Spleen (tissue), 11 donors: ENCODE measurements at regions not wholly inside any gene's neighbourhood (a gene's known extent, or its start where the extent isn't known, plus 50 kb on each side); places are given as distances from the start of the nearest gene placed in this dataset.

Source experiments
- DNase-seq: peaks from one replicate; pipeline ENCODE4 v3.0.0-alpha.2; 2020
- H3K27ac ChIP-seq, 8 donors: fragments of 200-600 bp; sonication (generic) in 7 of 8; 1 replicate in 4 of 8; 2 replicates in 4 of 8; pipeline versions ENCODE4 v1.5.0 to v1.8.0; 2016 to 2021; ENCODE audit warnings: inconsistent platforms in 4 of 8, mild to moderate bottlenecking in 4 of 8, moderate library complexity in 1 of 8
- H3K27me3 ChIP-seq, 7 donors: fragments of 200-600 bp; sonication (generic) in 6 of 7; replicated peaks in 1 of 7; 1 replicate in 4 of 7; 2 replicates in 3 of 7; pipeline versions ENCODE4 v1.5.0 to v1.8.0; 2016 to 2021; ENCODE audit warnings: inconsistent platforms in 3 of 7, mild to moderate bottlenecking in 1 of 7
- H3K36me3 ChIP-seq, 6 donors: fragments of 200-600 bp; sonication (generic) in 5 of 6; 1 replicate in 4 of 6; 2 replicates in 2 of 6; pipeline versions ENCODE4 v1.5.0 to v1.8.0; 2016 to 2021; ENCODE audit warnings: inconsistent platforms in 2 of 6
- H3K4me1 ChIP-seq, 6 donors: fragments of 200-600 bp; sonication (generic) in 5 of 6; 1 replicate in 3 of 6; 2 replicates in 3 of 6; pipeline versions ENCODE4 v1.5.0 to v1.8.0; 2016 to 2021; ENCODE audit warnings: inconsistent platforms in 3 of 6
- H3K4me3 ChIP-seq, 8 donors: fragments of 200-600 bp; sonication (generic) in 7 of 8; 1 replicate in 4 of 8; 2 replicates in 4 of 8; pipeline versions ENCODE4 v1.5.0 to v1.8.0; 2016 to 2021; ENCODE audit warnings: inconsistent platforms in 4 of 8, mild to moderate bottlenecking in 4 of 8, moderate library complexity in 2 of 8
- H3K9me3 ChIP-seq, 8 donors: fragments of 200-600 bp; sonication (generic) in 7 of 8; 1 replicate in 4 of 8; 2 replicates in 4 of 8; pipeline versions ENCODE4 v1.5.0 to v1.8.0; 2016 to 2021; ENCODE audit warnings: inconsistent platforms in 4 of 8
- CTCF ChIP-seq, 11 experiments: fragments of 200-600 bp in 7 of 11; fragments of 450-650 bp in 4 of 11; sonication (generic) in 4 of 11; IDR thresholded peaks in 8 of 11; conservative IDR thresholded peaks in 3 of 11; 1 replicate in 7 of 11; 2 replicates in 4 of 11; pipeline versions ENCODE4 v1.4.0 to v1.8.0; 2016 to 2021; ENCODE audit warnings: antibody characterized with exemption in 11 of 11, inconsistent platforms in 4 of 11, mild to moderate bottlenecking in 1 of 11
- POLR2A ChIP-seq, 3 donors: fragments of 450-650 bp; IDR thresholded peaks; one replicate each; pipeline ENCODE4 v1.5.1; 2017; ENCODE audit warnings: antibody characterized with exemption in 3 of 3, mild to moderate bottlenecking in 1 of 3
- POLR2AphosphoS5 ChIP-seq, 3 donors: sonication (generic); formaldehyde crosslinking; IDR thresholded peaks; one replicate each; pipeline ENCODE4 v1.5.1; 2017; ENCODE audit warnings: antibody characterized with exemption in 3 of 3
- WGBS, 5 donors: extraction: QIAGEN DNeasy Blood & Tissue Kit in 3 of 5; methylation state at CpG; one replicate each; pipeline versions ENCODE4 v1.1.5 to v1.1.7; 2013 to 2018; 5-methylcytosine and 5-hydroxymethylcytosine counted together
- intact Hi-C: fragments of 100-400 bp; cut with DNase I; formaldehyde crosslinking; loops from one replicate; pipeline ENCODE4 v1.15.0; 2023; ENCODE audit warnings: low total_unique reads
- donor health status: healthy with polysubstance abuse.
- donor health status: DM: no; HTN: no; CAD: no; lungs with moderate emphysema.
- donor health status: DM: no; HTN: no; CAD: no.
- donor health status: Bipolar disorder and iron deficiency.
- donor health status: healthy.
- donor health status: DM: no; HTN: no; CAD: no.
- donor health status: DM: yes; HTN: yes; CAD: no.

- intact Hi-C loops = no loop called here
- no peak for TF ChIP-seq POLR2AphosphoS5 (IDR thresholded peaks at IDR 0.05)
- no peak for TF ChIP-seq CTCF (IDR thresholded peaks at IDR 0.05 in 8 of 11, conservative IDR thresholded peaks at IDR 0.05 in 3 of 11)
- TF ChIP-seq POLR2A (IDR thresholded peaks at IDR 0.05) = no peak
- no peak for DNase-seq
- Histone ChIP-seq H3K27me3 (no peaks in the 10 kb centered on the region), H3K4me3 (no peak overlapping the region), H3K27ac (no peak overlapping the region), H3K36me3 (no peaks in the 10 kb centered on the region), H3K4me1 (no peaks in the 10 kb centered on the region), H3K9me3 (peaks cover 0 to 6% (median 0%) of the 10 kb centered on the region in 8 donors)
- 49 to 66% (median 53%) methylated on average over 5 of the region's 5 CpGs for whole genome bisulfite sequencing, 5 donors
These were observed 567.4 kb upstream of the SOX9 start for GRCh38 chr17:71553381-71553780.

GRCh38 chr17:71558901-71559300 lies 561.9 kb upstream of the SOX9 start:
- H3K36me3 ChIP-seq = no peaks in the 10 kb centered on the region
- H3K9me3 ChIP-seq = peaks cover 0 to 9% (median 0%) of the 10 kb centered on the region in 8 donors
- no peaks in the 10 kb centered on the region for H3K27me3 ChIP-seq
- no peak overlapping the region for H3K27ac ChIP-seq
- no peak overlapping the region for H3K4me3 ChIP-seq
- WGBS, 5 donors = 62 to 82% (median 76%) methylated on average over 6 of the region's 6 CpGs
- no peaks in the 10 kb centered on the region for H3K4me1 ChIP-seq
- no peak for TF ChIP-seq POLR2AphosphoS5 (IDR thresholded peaks at IDR 0.05)
- no peak for TF ChIP-seq POLR2A (IDR thresholded peaks at IDR 0.05)
- no peak for TF ChIP-seq CTCF (IDR thresholded peaks at IDR 0.05 in 8 of 11, conservative IDR thresholded peaks at IDR 0.05 in 3 of 11)
- intact Hi-C loops = no loop called here
- no peak for DNase-seq

GRCh38 chr17:71572343-71572742 lies 548.5 kb upstream of the SOX9 start:
- Histone ChIP-seq H3K4me3 (no peak overlapping the region), H3K4me1 (no peaks in the 10 kb centered on the region), H3K36me3 (no peaks in the 10 kb centered on the region), H3K9me3 (peaks cover 0 to 23% (median 0%) of the 10 kb centered on the region in 8 donors), H3K27ac (no peak overlapping the region), H3K27me3 (no peaks in the 10 kb centered on the region)
- DNase-seq = no peak
- intact Hi-C loops = no loop called here
- 58 to 77% (median 63%) methylated on average over 2 of the region's 2 CpGs for WGBS, 5 donors
- TF ChIP-seq CTCF (IDR thresholded peaks at IDR 0.05 in 8 of 11, conservative IDR thresholded peaks at IDR 0.05 in 3 of 11) (no peak), POLR2AphosphoS5 (IDR thresholded peaks at IDR 0.05) (no peak), POLR2A (IDR thresholded peaks at IDR 0.05) (no peak)

GRCh38 chr17:71578446-71578845 lies 542.4 kb upstream of the SOX9 start:
- Histone ChIP-seq H3K27me3 (no peaks in the 10 kb centered on the region), H3K4me3 (no peak overlapping the region), H3K27ac (no peak overlapping the region), H3K9me3 (peaks cover 0 to 29% (median 11%) of the 10 kb centered on the region in 8 donors), H3K4me1 (no peaks in the 10 kb centered on the region), H3K36me3 (no peaks in the 10 kb centered on the region)
- no peak for DNase-seq
- TF ChIP-seq POLR2AphosphoS5 (IDR thresholded peaks at IDR 0.05) (no peak), CTCF (IDR thresholded peaks at IDR 0.05 in 8 of 11, conservative IDR thresholded peaks at IDR 0.05 in 3 of 11) (no peak), POLR2A (IDR thresholded peaks at IDR 0.05) (no peak)
- WGBS, 5 donors = 78 to 91% (median 83%) methylated on average over 1 of the region's 1 CpG
- intact Hi-C loops = no loop called here
